HUES6 (cell line): ENCODE measurements at regions not wholly inside any gene's neighbourhood (a gene's known extent, or its start where the extent isn't known, plus 50 kb on each side); places are given as distances from the start of the nearest gene placed in this dataset.

Source experiments
- H3K27ac ChIP-seq: 2 replicates; pipeline ENCODE4 v1.7.0; 2013; ENCODE audit warnings: low read depth, mild to moderate bottlenecking, low read length, inconsistent platforms
- H3K27me3 ChIP-seq: 2 replicates; pipeline ENCODE4 v1.6.1; 2013; ENCODE audit warnings: low read length; ENCODE audit not compliant: control insufficient read depth, insufficient read depth
- H3K36me3 ChIP-seq: 2 replicates; pipeline ENCODE4 v1.6.1; 2013; ENCODE audit warnings: low read length; ENCODE audit not compliant: control insufficient read depth, insufficient read depth
- H3K4me1 ChIP-seq: 2 replicates; pipeline ENCODE4 v1.6.1; 2013; ENCODE audit warnings: low read length; ENCODE audit not compliant: control insufficient read depth, insufficient read depth
- H3K4me3 ChIP-seq: 2 replicates; pipeline ENCODE4 v1.5.1; 2013; ENCODE audit warnings: low read depth, low read length
- H3K9ac ChIP-seq: one replicate; pipeline ENCODE4 v1.6.1; 2013; ENCODE audit warnings: mild to moderate bottlenecking, low read length
- H3K9me3 ChIP-seq: 2 replicates; pipeline ENCODE4 v1.6.1; 2013; ENCODE audit warnings: low read depth, low read length; ENCODE audit not compliant: control insufficient read depth, insufficient read depth

DNA sequence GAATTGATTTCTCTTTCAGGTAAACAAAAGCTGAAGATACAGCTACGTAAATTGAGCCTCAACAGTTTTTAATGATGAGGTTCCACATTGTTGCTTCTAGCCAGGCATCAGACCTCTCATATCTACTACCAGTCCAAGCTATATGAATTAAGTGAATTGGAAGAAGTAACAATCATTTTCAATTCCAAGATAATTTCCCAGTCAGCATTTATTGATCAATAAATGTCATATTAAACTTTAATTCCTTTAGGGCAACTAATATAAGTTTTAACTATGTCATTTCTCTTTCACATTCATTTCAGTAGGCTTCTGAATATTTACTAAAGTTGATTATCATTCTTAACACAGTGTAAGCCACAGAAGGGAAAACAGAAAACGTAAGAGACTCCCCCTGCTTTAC, 1413.7 kb upstream of the CELF2 start:
- no peak overlapping the region for H3K9ac ChIP-seq
- no peaks in the 10 kb centered on the region for H3K9me3 ChIP-seq
- no peak overlapping the region for H3K4me3 ChIP-seq
- no peak overlapping the region for H3K27ac ChIP-seq
- peaks cover 7% of the 10 kb centered on the region for H3K4me1 ChIP-seq
- H3K36me3 ChIP-seq = no peaks in the 10 kb centered on the region
- no peaks in the 10 kb centered on the region for H3K27me3 ChIP-seq

GRCh38 chr10:9605231-9605630, 1412.4 kb upstream of the CELF2 start:
- Histone ChIP-seq H3K27ac (no peak overlapping the region), H3K4me1 (peaks cover 7% of the 10 kb centered on the region), H3K27me3 (no peaks in the 10 kb centered on the region), H3K36me3 (no peaks in the 10 kb centered on the region), H3K4me3 (no peak overlapping the region), H3K9me3 (no peaks in the 10 kb centered on the region), H3K9ac (no peak overlapping the region)

DNA sequence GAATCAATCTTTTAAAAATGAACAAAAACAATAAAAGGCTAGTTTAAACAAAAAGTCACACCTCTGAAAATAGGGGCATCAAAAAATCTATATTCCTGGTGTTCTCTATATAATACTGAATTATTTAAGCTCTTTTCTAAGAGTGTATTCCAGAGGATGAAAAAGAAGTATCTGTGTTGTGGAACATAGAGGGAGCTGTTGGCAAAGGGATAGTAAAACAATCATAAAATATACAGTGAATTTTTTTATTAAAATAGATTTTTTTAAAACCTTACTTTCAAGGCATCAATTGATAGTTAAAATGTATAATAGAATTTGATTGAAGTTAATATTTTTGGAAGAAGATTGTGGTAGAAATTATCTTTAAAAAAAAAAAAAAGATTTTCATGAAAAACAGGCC, 1409.1 kb upstream of the CELF2 start:
- H3K36me3 ChIP-seq = no peaks in the 10 kb centered on the region
- no peaks in the 10 kb centered on the region for H3K27me3 ChIP-seq
- H3K9ac ChIP-seq = no peak overlapping the region
- H3K9me3 ChIP-seq = no peaks in the 10 kb centered on the region
- H3K4me3 ChIP-seq = no peak overlapping the region
- H3K4me1 ChIP-seq = peaks cover 7% of the 10 kb centered on the region
- no peak overlapping the region for H3K27ac ChIP-seq

DNA sequence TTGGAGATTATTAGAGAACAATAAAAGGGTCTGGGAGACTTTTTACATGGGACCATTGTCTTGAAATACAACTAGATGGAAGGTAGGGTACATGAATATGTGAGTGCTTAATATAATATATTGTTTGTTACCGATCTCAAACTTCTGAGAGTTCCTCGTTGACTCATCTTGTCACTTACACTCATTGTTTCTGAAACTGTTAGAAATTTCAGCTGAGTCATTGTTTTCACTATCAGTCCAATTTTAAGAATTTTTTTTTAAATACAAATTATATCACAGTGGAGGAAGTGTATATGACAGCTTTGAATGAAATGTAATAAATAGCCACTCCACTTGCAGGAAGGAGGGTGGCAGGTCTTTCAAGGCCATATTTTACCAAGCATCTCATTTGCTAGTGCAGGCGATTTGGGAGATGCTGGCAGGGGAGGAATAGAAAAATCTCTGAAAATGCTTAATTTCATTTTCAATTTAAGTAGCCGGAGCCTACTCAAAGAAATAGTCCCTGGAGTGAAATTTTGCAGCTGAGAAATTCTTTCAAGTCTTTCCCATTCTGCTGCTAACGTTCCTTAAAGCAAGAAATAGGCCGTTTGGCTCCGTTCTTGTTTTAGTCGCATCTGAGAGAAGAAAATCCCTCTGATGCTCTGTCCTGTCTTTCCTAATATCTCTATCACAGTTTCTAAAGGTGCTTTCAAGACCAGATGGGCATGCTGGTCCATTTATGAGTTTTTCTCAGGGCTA, 1404.2 kb upstream of the CELF2 start:
- Histone ChIP-seq H3K9me3 (no peaks in the 10 kb centered on the region), H3K27me3 (no peaks in the 10 kb centered on the region), H3K36me3 (no peaks in the 10 kb centered on the region), H3K9ac (no peak overlapping the region), H3K27ac (no peak overlapping the region), H3K4me3 (no peak overlapping the region), H3K4me1 (no peaks in the 10 kb centered on the region)

DNA sequence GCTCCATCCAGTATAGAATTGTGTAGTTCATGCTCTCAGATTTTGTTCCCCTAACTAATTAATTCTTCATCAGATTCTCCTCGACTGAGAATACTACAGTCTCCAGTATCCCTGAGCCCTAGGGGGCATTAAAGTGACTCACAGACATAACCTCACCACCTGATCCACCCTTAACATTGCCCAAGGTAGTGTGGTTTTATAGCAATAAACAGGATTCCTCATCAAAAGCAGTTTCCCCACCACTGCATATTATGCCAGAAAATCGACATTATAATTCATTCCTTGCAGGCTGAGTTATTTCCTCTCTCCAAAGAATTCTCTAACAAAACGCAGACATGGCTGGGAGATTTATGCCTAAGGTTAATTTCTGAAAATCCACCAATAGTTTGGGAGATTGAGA, 1402.5 kb upstream of the CELF2 start:
- H3K9me3 ChIP-seq = peaks cover 9% of the 10 kb centered on the region; the same call in 1 of the 2 replicates
- H3K4me1 ChIP-seq = no peaks in the 10 kb centered on the region
- no peak overlapping the region for H3K27ac ChIP-seq
- H3K9ac ChIP-seq = no peak overlapping the region
- no peaks in the 10 kb centered on the region for H3K27me3 ChIP-seq
- no peak overlapping the region for H3K4me3 ChIP-seq
- no peaks in the 10 kb centered on the region for H3K36me3 ChIP-seq

DNA sequence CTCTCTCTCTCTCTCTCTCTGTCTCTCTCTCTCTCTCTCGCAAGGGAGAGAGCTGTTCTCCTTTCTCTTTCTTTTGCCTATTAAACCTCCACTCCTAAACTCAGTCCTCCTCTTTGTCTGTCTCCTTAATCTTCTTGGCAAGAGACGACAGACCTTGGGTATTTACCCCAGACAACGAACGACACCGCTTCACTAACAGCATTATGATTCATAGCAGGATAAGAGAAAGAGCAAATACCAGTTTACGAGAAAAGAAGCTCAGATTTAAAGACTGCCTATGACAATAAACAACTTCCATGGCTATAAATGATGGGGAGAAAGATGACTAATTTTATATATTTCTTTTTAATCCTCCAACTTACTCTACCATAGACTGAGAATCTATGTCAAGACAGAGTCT, 1396.5 kb upstream of the CELF2 start:
- no peaks in the 10 kb centered on the region; the same call in 1 of the 2 replicates for H3K4me1 ChIP-seq
- H3K27ac ChIP-seq = no peak overlapping the region
- no peaks in the 10 kb centered on the region for H3K36me3 ChIP-seq
- H3K4me3 ChIP-seq = no peak overlapping the region
- H3K9ac ChIP-seq = no peak overlapping the region
- peaks cover 9% of the 10 kb centered on the region; the same call in 1 of the 2 replicates for H3K9me3 ChIP-seq
- H3K27me3 ChIP-seq = no peaks in the 10 kb centered on the region

DNA sequence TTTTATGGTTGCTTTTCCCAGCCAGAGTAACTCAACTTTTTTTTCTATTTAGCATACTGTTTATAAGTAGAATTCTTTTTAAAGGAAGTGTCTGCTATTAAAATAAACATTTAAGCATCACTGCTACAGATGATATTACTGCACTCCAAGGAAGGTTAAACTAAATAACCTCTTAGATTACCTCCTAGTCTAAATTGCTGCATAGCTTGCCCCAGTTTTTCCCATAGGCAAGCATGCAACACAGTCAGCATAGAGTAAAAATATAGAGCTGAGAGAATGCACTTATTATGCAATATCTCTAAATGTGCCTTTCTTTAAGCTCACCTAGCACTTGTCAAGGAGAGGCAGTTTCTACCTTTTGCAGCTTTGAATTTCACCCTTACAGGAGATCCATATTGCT, 1392.4 kb upstream of the CELF2 start:
- H3K27me3 ChIP-seq = no peaks in the 10 kb centered on the region

DNA sequence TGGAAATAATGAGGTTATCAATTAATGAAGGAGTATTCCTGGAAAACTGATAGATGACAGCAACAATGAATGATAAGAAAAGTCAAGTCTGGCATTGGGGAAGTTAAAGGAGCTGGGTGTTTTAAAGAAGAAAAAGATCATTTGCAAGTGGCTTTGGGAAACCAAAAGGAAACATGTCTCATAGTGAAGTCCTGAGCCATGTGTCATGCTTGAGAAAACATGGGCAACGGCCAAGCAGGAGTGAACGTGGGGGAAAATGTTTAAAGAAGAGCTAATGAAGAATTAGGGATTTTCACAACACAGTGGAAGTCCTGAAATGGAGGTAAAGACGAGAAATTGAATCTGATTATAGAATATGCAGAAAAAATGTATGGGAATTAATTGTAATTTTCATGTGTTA, 1383.2 kb upstream of the CELF2 start:
- no peaks in the 10 kb centered on the region for H3K4me1 ChIP-seq
- no peak overlapping the region for H3K9ac ChIP-seq
- H3K27me3 ChIP-seq = no peaks in the 10 kb centered on the region
- H3K36me3 ChIP-seq = no peaks in the 10 kb centered on the region
- no peak overlapping the region for H3K27ac ChIP-seq
- H3K4me3 ChIP-seq = no peak overlapping the region
- H3K9me3 ChIP-seq = no peaks in the 10 kb centered on the region

More for the DNA sequence above, 1392.4 kb upstream of the CELF2 start:
- Histone ChIP-seq H3K36me3 (no peaks in the 10 kb centered on the region), H3K9ac (no peak overlapping the region), H3K4me3 (no peak overlapping the region), H3K27ac (no peak overlapping the region), H3K9me3 (no peaks in the 10 kb centered on the region), H3K4me1 (no peaks in the 10 kb centered on the region; the same call in 1 of the 2 replicates)

GRCh38 chr10:9635691-9636090, 1382.0 kb upstream of the CELF2 start:
- no peak overlapping the region for H3K27ac ChIP-seq
- no peaks in the 10 kb centered on the region for H3K9me3 ChIP-seq

GRCh38 chr10:9636216-9636615, 1381.5 kb upstream of the CELF2 start:
- H3K27ac ChIP-seq = no peak overlapping the region
- H3K27me3 ChIP-seq = no peaks in the 10 kb centered on the region
- no peak overlapping the region for H3K9ac ChIP-seq
- no peak overlapping the region for H3K4me3 ChIP-seq
- H3K36me3 ChIP-seq = no peaks in the 10 kb centered on the region
- H3K9me3 ChIP-seq = no peaks in the 10 kb centered on the region
- H3K4me1 ChIP-seq = no peaks in the 10 kb centered on the region

More at GRCh38 chr10:9635691-9636090, 1382.0 kb upstream of the CELF2 start:
- Histone ChIP-seq H3K4me1 (no peaks in the 10 kb centered on the region), H3K27me3 (no peaks in the 10 kb centered on the region), H3K9ac (no peak overlapping the region), H3K36me3 (no peaks in the 10 kb centered on the region), H3K4me3 (no peak overlapping the region)

GRCh38 chr10:9643782-9644181, 1373.9 kb upstream of the CELF2 start:
- Histone ChIP-seq H3K36me3 (no peaks in the 10 kb centered on the region), H3K27me3 (no peaks in the 10 kb centered on the region), H3K27ac (no peak overlapping the region), H3K4me1 (no peaks in the 10 kb centered on the region), H3K9me3 (peaks cover 17% of the 10 kb centered on the region), H3K4me3 (no peak overlapping the region), H3K9ac (no peak overlapping the region)
